ENCODE measurements at regions not wholly inside any gene's neighbourhood (a gene's known extent, or its start where the extent isn't known, plus 50 kb on each side); places are given as distances from the start of the nearest gene placed in this dataset.

DNA sequence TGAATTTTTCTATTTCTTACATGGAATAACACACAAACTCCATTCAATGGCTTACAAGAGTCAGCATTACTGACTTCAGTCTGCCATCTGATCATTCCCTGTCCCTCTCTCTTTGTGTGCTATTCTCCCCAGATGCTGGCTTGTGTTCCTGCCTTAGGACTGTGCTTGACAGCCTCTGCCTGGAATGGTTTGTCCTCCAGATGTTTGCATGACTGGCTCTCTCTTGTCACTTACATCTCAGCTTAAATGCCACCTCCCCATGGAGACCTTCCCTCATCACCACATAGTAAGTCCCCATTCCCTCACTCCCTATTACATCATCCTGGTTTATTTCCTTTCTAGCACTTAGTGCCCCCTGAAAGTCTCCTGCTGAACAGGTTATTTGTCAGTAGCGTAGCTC, 181.6 kb downstream of the KTN1 start:
- no peaks in the 10 kb centered on the region for H3K9me3 ChIP-seq (replicated peaks; ENCODE audit: control insufficient read depth, insufficient read depth, low read length)
- FAIRE-seq = no peak
- H3K4me3 ChIP-seq (replicated peaks in 1 of 3; ENCODE audit: insufficient read depth in 1 of 3, low read depth in 1 of 3, low read length in 3 of 3) = no peak overlapping the region
- CTCF ChIA-PET = interaction anchor here (0.9 to 1.3 kb wide), 2 partner anchors 30 kb away, joined by 3 read pairs; no protein-coding TSS in a partner anchor
- no peak overlapping the region for H3K9ac ChIP-seq (replicated peaks; ENCODE audit: extremely low read depth, insufficient read depth, low read length)
- no peaks in the 10 kb centered on the region for H3K4me1 ChIP-seq (ENCODE audit: control insufficient read depth, extremely low read depth, insufficient read depth, low read length)
- no peaks in the 10 kb centered on the region for H4K20me1 ChIP-seq (replicated peaks; ENCODE audit: control insufficient read depth, extremely low read depth, insufficient read depth, low read length)
- POLR2A ChIA-PET = no interaction called here
- no peak overlapping the region for H3K27ac ChIP-seq (ENCODE audit: insufficient read depth, low read depth, low read length)
- H2AFZ ChIP-seq (ENCODE audit: low read depth, low read length) = no peak overlapping the region
- no peaks in the 10 kb centered on the region for H3K9me1 ChIP-seq (replicated peaks; ENCODE audit: control insufficient read depth, extremely low read depth, insufficient read depth, low read length)
- H3K4me2 ChIP-seq (ENCODE audit: insufficient read depth, low read length) = no peak overlapping the region
- H3K79me2 ChIP-seq (ENCODE audit: control insufficient read depth, insufficient read depth, low read length) = no peaks in the 10 kb centered on the region
- no peak for DNase-seq (ENCODE audit: low read depth, low spot score)
- intact Hi-C loops (cut with micrococcal nuclease) = loop anchor here (1.0 kb wide), 1 partner anchor 8 kb away; no protein-coding TSS in a partner anchor
- H3K27me3 ChIP-seq (ENCODE audit: control insufficient read depth in 2 of 2, insufficient read depth in 2 of 2, low read length in 2 of 2) = no peaks in the 10 kb centered on the region
- TF ChIP-seq MYC (IDR thresholded peaks at IDR 0.05; ENCODE audit: low read depth, low read length) = no peak
- TF ChIP-seq, protein P1, sequence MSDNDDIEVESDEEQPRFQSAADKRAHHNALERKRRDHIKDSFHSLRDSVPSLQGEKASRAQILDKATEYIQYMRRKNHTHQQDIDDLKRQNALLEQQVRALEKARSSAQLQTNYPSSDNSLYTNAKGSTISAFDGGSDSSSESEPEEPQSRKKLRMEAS (IDR thresholded peaks at IDR 0.05; ENCODE audit: insufficient read depth, insufficient read length) = no peak
- TF ChIP-seq GATA2 (IDR thresholded peaks at IDR 0.05; ENCODE audit: insufficient read depth, insufficient read length, low read depth, low read length) = no peak
- no peak for TF ChIP-seq EZH2 (IDR thresholded peaks at IDR 0.05; ENCODE audit: borderline replicate concordance, low read depth, low read length, severe bottlenecking)
- no peak for TF ChIP-seq FOS (IDR thresholded peaks at IDR 0.05; ENCODE audit: borderline replicate concordance, insufficient read depth, low read length)
- no peak for TF ChIP-seq JUN (IDR thresholded peaks at IDR 0.05; ENCODE audit: borderline replicate concordance, insufficient read depth, insufficient read length, low read depth)
- TF ChIP-seq POLR2AphosphoS5 (IDR thresholded peaks at IDR 0.05; ENCODE audit: insufficient read depth, low read depth, low read length) = no peak
- no peak for TF ChIP-seq POLR2A (IDR thresholded peaks at IDR 0.05; ENCODE audit: low read depth, low read length)
- no peak for TF ChIP-seq CTCF (IDR thresholded peaks at IDR 0.05; ENCODE audit: extremely low read depth in 1 of 2, insufficient read depth in 1 of 2, low read depth in 1 of 2, low read length in 2 of 2)
- H3K36me3 ChIP-seq (ENCODE audit: control insufficient read depth in 2 of 2, extremely low read depth in 1 of 2, insufficient read depth in 2 of 2, low read length in 2 of 2) = no peaks in the 10 kb centered on the region
- dilution Hi-C loops (cut with MboI; ENCODE audit: extremely low pct_ligation_motif_present, low sequenced_read_pairs) = no loop called here
- no TSS peak for BruUV-seq (replicated peaks)
